Panc1 (cell line): ENCODE measurements at regions not wholly inside any gene's neighbourhood (a gene's known extent, or its start where the extent isn't known, plus 50 kb on each side); places are given as distances from the start of the nearest gene placed in this dataset.

Experiments used
- ATAC-seq: fragments of 200-7000 bp; cut with Tn5 transposase; 2 replicates; pipeline ENCODE4 v1.9.1; 2020; ENCODE audit warnings: mild to moderate bottlenecking, moderate library complexity
- BruUV-seq: library from RNA; stranded (reverse); fragments of 400-500 nt; replicated peaks from 2 replicates; lab custom pipeline; 2021; lab: Mats Ljungman, UMichigan
- CTCF ChIA-PET: fragments of 300-600 bp; sonication (Branson Sonifier 250); formaldehyde crosslinking; loops from one replicate; lab custom pipeline; 2022; ENCODE audit warnings: antibody characterized with exemption; lab: Charles Lee
- POLR2A ChIA-PET: fragments of 300-600 bp; sonication (Branson Sonifier 250); formaldehyde crosslinking; loops from one replicate; lab custom pipeline; 2022; ENCODE audit warnings: antibody characterized with exemption; lab: Charles Lee
- DNase-seq: peaks from one replicate; pipeline ENCODE4 v3.0.0-alpha.2; 2010; ENCODE audit warnings: low read depth, low spot score
- H3K27ac ChIP-seq: 2 replicates; pipeline ENCODE4 v1.5.1; 2011; ENCODE audit warnings: mild to moderate bottlenecking, low read length, inconsistent platforms
- H3K27me3 ChIP-seq: fragments of 200-500 bp; sonication (Bioruptor generic); 2 replicates; pipeline ENCODE4 v1.6.0; 2014; ENCODE audit warnings: low read length, inconsistent platforms; ENCODE audit not compliant: control insufficient read depth, insufficient read depth
- H3K36me3 ChIP-seq: fragments of 200-500 bp; sonication (Bioruptor generic); 2 replicates; pipeline ENCODE4 v1.5.1; 2014; ENCODE audit warnings: inconsistent platforms, mild to moderate bottlenecking, low read length, moderate library complexity; ENCODE audit not compliant: control insufficient read depth, insufficient read depth
- H3K4me1 ChIP-seq: 2 replicates; pipeline ENCODE4 v1.5.1; 2011; ENCODE audit warnings: inconsistent platforms, mild to moderate bottlenecking, low read length, moderate library complexity; ENCODE audit not compliant: control insufficient read depth, insufficient read depth
- H3K4me3 ChIP-seq, 2 experiments: 2 replicates each; pipeline ENCODE4 v1.5.1; 2011 to 2012; ENCODE audit warnings: low read depth in 2 of 2, low read length in 2 of 2, mild to moderate bottlenecking in 2 of 2, inconsistent platforms in 1 of 2, moderate library complexity in 1 of 2
- H3K9me3 ChIP-seq: fragments of 200-500 bp; sonication (Bioruptor generic); 2 replicates; pipeline ENCODE4 v1.5.1; 2014; ENCODE audit warnings: low read depth, mild to moderate bottlenecking, inconsistent platforms, low read length, moderate library complexity; ENCODE audit not compliant: control insufficient read depth, insufficient read depth
- CTCF ChIP-seq: fragments of 450-650 bp; IDR thresholded peaks from 2 replicates; pipeline ENCODE4 v1.5.1; 2017; ENCODE audit warnings: mild to moderate bottlenecking
- POLR2AphosphoS5 ChIP-seq: IDR thresholded peaks from 2 replicates; pipeline ENCODE4 v1.6.1; 2012; ENCODE audit warnings: mild to moderate bottlenecking, low read depth, low read length, moderate library complexity
- REST ChIP-seq, 2 experiments: IDR thresholded peaks; 2 replicates each; pipeline ENCODE4 v1.6.1; 2011 to 2012; ENCODE audit warnings: low read depth in 2 of 2, control low read depth in 1 of 2, low read length in 1 of 2, mild to moderate bottlenecking in 1 of 2, moderate library complexity in 1 of 2; ENCODE audit not compliant: insufficient read depth in 1 of 2
- SIN3A ChIP-seq: IDR thresholded peaks from 2 replicates; pipeline ENCODE4 v1.6.1; 2012; ENCODE audit warnings: low read depth, mild to moderate bottlenecking, low read length, moderate library complexity, borderline replicate concordance; ENCODE audit not compliant: insufficient read depth
- TCF7L2 ChIP-seq: IDR thresholded peaks from 2 replicates; pipeline ENCODE4 v1.6.1; 2011; ENCODE audit warnings: mild to moderate bottlenecking, low read depth, low read length, inconsistent platforms
- in situ Hi-C: cut with HindIII; loops from 2 replicates; pipeline ENCODE4 v1.10.0; 2016; ENCODE audit warnings: low sequenced_read_pairs, low pct_unique_long_range_greater_than_20kb
- intact Hi-C: fragments of 100-400 bp; cut with micrococcal nuclease; formaldehyde crosslinking; loops from one replicate; pipeline ENCODE4 v1.10.0; 2022; ENCODE audit not compliant: unreplicated experiment

- DNase-seq (no peak), ATAC-seq (no peak)
- no peak overlapping the region for H3K27ac ChIP-seq
- H3K4me3 ChIP-seq: no peak overlapping the region
- no peaks in the 10 kb centered on the region for H3K36me3 ChIP-seq
- no peaks in the 10 kb centered on the region for H3K4me1 ChIP-seq
- BruUV-seq: no TSS peak
- no peak for TF ChIP-seq SIN3A
- no peak for TF ChIP-seq TCF7L2
- TF ChIP-seq CTCF: no peak
- TF ChIP-seq REST (IDR thresholded peaks at IDR 0.05; ENCODE audit: insufficient read depth in 1 of 2, low read depth in 2 of 2, low read length in 1 of 2): no peak
- no peak for TF ChIP-seq POLR2AphosphoS5
- in situ Hi-C loops (no loop called here), intact Hi-C loops (no loop called here)
- POLR2A ChIA-PET: no interaction called here
- H3K9me3 ChIP-seq: no peaks in the 10 kb centered on the region
- H3K27me3 ChIP-seq: no peaks in the 10 kb centered on the region
- CTCF ChIA-PET: no interaction called here
Measured at GRCh38 chr10:83153714-83154113, 985.6 kb upstream of the GHITM start.

- ChIA-PET CTCF (no interaction called here), POLR2A (no interaction called here)
- H3K27me3 ChIP-seq: no peaks in the 10 kb centered on the region
- TF ChIP-seq REST (IDR thresholded peaks at IDR 0.05; ENCODE audit: insufficient read depth in 1 of 2, low read depth in 2 of 2, low read length in 1 of 2) (no peak), SIN3A (no peak), TCF7L2 (no peak), POLR2AphosphoS5 (no peak), CTCF (no peak)
- H3K9me3 ChIP-seq: no peaks in the 10 kb centered on the region
- no peaks in the 10 kb centered on the region for H3K36me3 ChIP-seq
- no TSS peak for BruUV-seq
- no peaks in the 10 kb centered on the region for H3K4me1 ChIP-seq
- DNase-seq: no peak
- in situ Hi-C loops: no loop called here
- no peak overlapping the region for H3K27ac ChIP-seq
- no peak for ATAC-seq
- no peak overlapping the region for H3K4me3 ChIP-seq
- intact Hi-C loops: no loop called here
Measured at GRCh38 chr10:83164156-83164555, 975.2 kb upstream of the GHITM start.
